ENCODE measurements at regions not wholly inside any gene's neighbourhood (a gene's known extent, or its start where the extent isn't known, plus 50 kb on each side); places are given as distances from the start of the nearest gene placed in this dataset.

- H3K27me3 ChIP-seq (ENCODE audit: control insufficient read depth in 3 of 3, insufficient read depth in 3 of 3, low read length in 2 of 3) = no peaks in the 10 kb centered on the region
- H3K4me1 ChIP-seq (ENCODE audit: control insufficient read depth in 5 of 5, insufficient read depth in 5 of 5, low read length in 5 of 5) = no peaks in the 10 kb centered on the region
- TF ChIP-seq CTCF (IDR thresholded peaks at IDR 0.05; ENCODE audit: control extremely low read depth, extremely low read depth) = no peak
- H3K4me3 ChIP-seq = no peak overlapping the region
- no peaks in the 10 kb centered on the region for H3K36me3 ChIP-seq (ENCODE audit: control insufficient read depth in 4 of 4, insufficient read depth in 4 of 4, low read length in 4 of 4)
- no peak overlapping the region for H3K27ac ChIP-seq (ENCODE audit: low read depth in 1 of 2, low read length in 1 of 2)
- 89 to 92% methylated on average over 36 of the region's 36 CpGs for WGBS, 2 donors
- H3K9ac ChIP-seq (ENCODE audit: insufficient read depth in 1 of 2, low read length in 2 of 2) = no peak overlapping the region
- DNase-seq = no peak
- peaks cover 0 to 13% (median 0%) of the 10 kb centered on the region in 4 donors for H3K9me3 ChIP-seq (ENCODE audit: control insufficient read depth in 4 of 4, insufficient read depth in 3 of 4, low read length in 3 of 4)
- no peak for ATAC-seq (ENCODE audit: insufficient read depth, low FRiP score)
Measured at GRCh38 chrX:475926-476723, 89.4 kb upstream of the PPP2R3B start.

- H3K27me3 ChIP-seq (ENCODE audit: control insufficient read depth in 3 of 3, insufficient read depth in 3 of 3, low read length in 2 of 3) = no peaks in the 10 kb centered on the region
- no peaks in the 10 kb centered on the region for H3K36me3 ChIP-seq (ENCODE audit: control insufficient read depth in 4 of 4, insufficient read depth in 4 of 4, low read length in 4 of 4)
- DNase-seq = no peak
- no peak overlapping the region for H3K9ac ChIP-seq (ENCODE audit: insufficient read depth in 1 of 2, low read length in 2 of 2)
- WGBS, 2 donors = 83 to 91% methylated on average over 21 of the region's 21 CpGs
- no peak for ATAC-seq (ENCODE audit: insufficient read depth, low FRiP score)
- no peak for TF ChIP-seq CTCF (IDR thresholded peaks at IDR 0.05; ENCODE audit: control extremely low read depth, extremely low read depth)
- peaks cover 0 to 13% (median 0%) of the 10 kb centered on the region in 4 donors for H3K9me3 ChIP-seq (ENCODE audit: control insufficient read depth in 4 of 4, insufficient read depth in 3 of 4, low read length in 3 of 4)
- no peak overlapping the region for H3K4me3 ChIP-seq
- no peaks in the 10 kb centered on the region for H3K4me1 ChIP-seq (ENCODE audit: control insufficient read depth in 5 of 5, insufficient read depth in 5 of 5, low read length in 5 of 5)
- H3K27ac ChIP-seq (ENCODE audit: low read depth in 1 of 2, low read length in 1 of 2) = no peak overlapping the region
Measured at GRCh38 chrX:476724-477075, 90.0 kb upstream of the PPP2R3B start.

- H3K9me3 ChIP-seq (ENCODE audit: control insufficient read depth in 4 of 4, insufficient read depth in 3 of 4, low read length in 3 of 4) = peaks cover 0 to 13% (median 0%) of the 10 kb centered on the region in 4 donors
- DNase-seq (no peak), ATAC-seq (ENCODE audit: insufficient read depth, low FRiP score) (no peak)
- no peak overlapping the region for H3K27ac ChIP-seq (ENCODE audit: low read depth in 1 of 2, low read length in 1 of 2)
- H3K4me1 ChIP-seq (ENCODE audit: control insufficient read depth in 5 of 5, insufficient read depth in 5 of 5, low read length in 5 of 5) = no peaks in the 10 kb centered on the region
- WGBS, 2 donors = 85 to 88% methylated on average over 18 of the region's 18 CpGs
- no peak for TF ChIP-seq CTCF (IDR thresholded peaks at IDR 0.05; ENCODE audit: control extremely low read depth, extremely low read depth)
- H3K27me3 ChIP-seq (ENCODE audit: control insufficient read depth in 3 of 3, insufficient read depth in 3 of 3, low read length in 2 of 3) = no peaks in the 10 kb centered on the region
- no peaks in the 10 kb centered on the region for H3K36me3 ChIP-seq (ENCODE audit: control insufficient read depth in 4 of 4, insufficient read depth in 4 of 4, low read length in 4 of 4)
- no peak overlapping the region for H3K9ac ChIP-seq (ENCODE audit: insufficient read depth in 1 of 2, low read length in 2 of 2)
- H3K4me3 ChIP-seq = no peak overlapping the region
Measured at GRCh38 chrX:477441-478012, 90.8 kb upstream of the PPP2R3B start.

Measured in lung (tissue), 11 donors.